K562 (cell line): ENCODE measurements at regions not wholly inside any gene's neighbourhood (a gene's known extent, or its start where the extent isn't known, plus 50 kb on each side); places are given as distances from the start of the nearest gene placed in this dataset.
A peak's percentile ranks its signal among the peaks of the same experiment; 100 is the strongest.

Source experiments
- ATAC-seq: fragments of 200-7000 bp; cut with Tn5 transposase; 3 replicates; pipeline ENCODE4 v1.9.1; 2020; ENCODE audit warnings: moderate library complexity
- BruUV-seq: library from RNA; stranded (reverse); fragments of 400-500 nt; replicated peaks from 2 replicates; lab custom pipeline; 2021; lab: Mats Ljungman, UMichigan
- CTCF ChIA-PET: fragments of 300-600 bp; formaldehyde crosslinking; extraction: SDS; loops from one replicate; lab custom pipeline; 2021; ENCODE audit warnings: low intra/inter-chr PET ratio; lab: Yijun Ruan, JAX
- POLR2A ChIA-PET: fragments of 300-600, 350-650 bp; sonication (Branson Sonifier 250); formaldehyde crosslinking; extraction: SDS; loops from one replicate; lab custom pipeline; 2021; ENCODE audit warnings: antibody characterized with exemption, inconsistent platforms; lab: Yijun Ruan, JAX
- DNase-seq, 4 experiments: peaks; one replicate each; pipeline versions ENCODE4 v3.0.0 to v3.0.0-alpha.2; 2011 to 2018; ENCODE audit warnings: low spot score in 3 of 4, mixed read lengths in 3 of 4; ENCODE audit errors: extremely low read depth in 1 of 4
- FAIRE-seq: peaks from 2 replicates; lab custom pipeline; 2011; peaks lifted over from hg19 to GRCh38; lab: Jason Lieb, UNC
- H2AFZ ChIP-seq: 2 replicates; pipeline ENCODE4 v1.6.0; 2011; ENCODE audit warnings: low read depth, low read length, control low read depth, inconsistent platforms
- H3K27ac ChIP-seq: fragments of 200-600 bp; 3 replicates; pipeline ENCODE4 v1.8.0; 2011; ENCODE audit warnings: low read depth, mild to moderate bottlenecking, control low read depth, inconsistent platforms, low read length, moderate library complexity, mixed read lengths; ENCODE audit errors: extremely low read depth
- H3K27me3 ChIP-seq, 2 experiments: fragments of 300-600 bp in 1 of 2; 2 replicates in 1 of 2; 3 replicates in 1 of 2; pipeline versions ENCODE4 v1.6.0 to v1.8.0; 2011; ENCODE audit warnings: inconsistent platforms in 2 of 2, low read length in 2 of 2, mild to moderate bottlenecking in 1 of 2, mixed read lengths in 1 of 2, moderate library complexity in 1 of 2; ENCODE audit not compliant: control insufficient read depth in 2 of 2, insufficient read depth in 2 of 2
- H3K36me3 ChIP-seq: fragments of 300-600 bp; 3 replicates; pipeline ENCODE4 v1.8.0; 2011; ENCODE audit warnings: mild to moderate bottlenecking, low read length, inconsistent platforms; ENCODE audit not compliant: control insufficient read depth, insufficient read depth
- H3K4me1 ChIP-seq, 2 experiments: fragments of 200-600 bp in 1 of 2; replicated peaks in 1 of 2; 2 replicates in 1 of 2; 3 replicates in 1 of 2; pipeline versions ENCODE4 v1.5.1 to v1.8.0; 2011; ENCODE audit warnings: inconsistent platforms in 2 of 2, low read length in 2 of 2, mild to moderate bottlenecking in 1 of 2, mixed read lengths in 1 of 2, moderate library complexity in 1 of 2; ENCODE audit not compliant: control insufficient read depth in 2 of 2, insufficient read depth in 2 of 2
- H3K4me2 ChIP-seq: 2 replicates; pipeline ENCODE4 v1.6.1; 2011; ENCODE audit warnings: low read length, control low read depth, inconsistent platforms, mixed read lengths; ENCODE audit not compliant: insufficient read depth
- H3K4me3 ChIP-seq: fragments of 200-600 bp; sonication (generic), shearing (Covaris generic); 2 replicates; pipeline ENCODE4 v1.5.1; 2016; ENCODE audit warnings: control low read depth, inconsistent platforms
- H3K79me2 ChIP-seq: fragments of 200-600 bp; 3 replicates; pipeline ENCODE4 v1.8.0; 2011; ENCODE audit warnings: low read length, inconsistent platforms; ENCODE audit not compliant: control insufficient read depth, insufficient read depth
- H3K9ac ChIP-seq, 2 experiments: 2 replicates each; pipeline versions ENCODE4 v1.6.0 to v1.6.1; 2011; ENCODE audit warnings: low read depth in 2 of 2, low read length in 2 of 2, control low read depth in 1 of 2, inconsistent platforms in 1 of 2, mild to moderate bottlenecking in 1 of 2, mixed read lengths in 1 of 2; ENCODE audit not compliant: insufficient read depth in 1 of 2
- H3K9me1 ChIP-seq: one replicate; pipeline ENCODE4 v1.6.0; 2011; ENCODE audit warnings: inconsistent platforms, mild to moderate bottlenecking, low read length, moderate library complexity; ENCODE audit not compliant: control insufficient read depth, insufficient read depth
- H3K9me3 ChIP-seq: replicated peaks from 2 replicates; pipeline ENCODE4 v1.5.1; 2011; ENCODE audit warnings: low read depth, low read length, inconsistent platforms; ENCODE audit not compliant: control insufficient read depth, insufficient read depth
- H4K20me1 ChIP-seq: replicated peaks from 2 replicates; pipeline ENCODE4 v1.6.1; 2011; ENCODE audit warnings: low read length, inconsistent platforms, mixed read lengths; ENCODE audit not compliant: control insufficient read depth, insufficient read depth
- BRD4 ChIP-seq: fragments of 200-600 bp; sonication (generic); IDR thresholded peaks from 2 replicates; pipeline ENCODE4 v1.6.1; 2017; ENCODE audit warnings: inconsistent platforms
- ELF2 ChIP-seq: fragments of 250-450 bp; sonication (Bioruptor Pico); IDR thresholded peaks from 2 replicates; pipeline ENCODE4 v1.5.0; 2021; ENCODE audit warnings: mild to moderate bottlenecking
- GTF2A2 ChIP-seq: IDR thresholded peaks from 2 replicates; pipeline ENCODE4 v1.6.1; 2016; ENCODE audit warnings: mild to moderate bottlenecking, missing genetic modification characterization, missing compliant biosample characterization
- MEIS2 ChIP-seq: fragments of 450-650 bp; IDR thresholded peaks from 2 replicates; pipeline ENCODE4 v1.6.1; 2014; ENCODE audit warnings: mild to moderate bottlenecking; ENCODE audit not compliant: partially characterized antibody
- THRA ChIP-seq: fragments of 450-650 bp; IDR thresholded peaks from 2 replicates; pipeline ENCODE4 v1.6.1; 2017; ENCODE audit warnings: mild to moderate bottlenecking, moderate library complexity
- WGBS: fragments of 100-300 bp; shearing (Covaris generic); methylation state at CpG from one replicate; pipeline ENCODE4 v1.1.6; 2016; ENCODE audit warnings: low coverage, mixed read lengths; ENCODE audit not compliant: insufficient coverage; ENCODE audit errors: missing lambda C conversion rate; 5-methylcytosine and 5-hydroxymethylcytosine counted together
- in situ Hi-C: fragments of 300-500 bp; cut with MboI; formaldehyde crosslinking; loops from 4 replicates; pipeline ENCODE4 v1.15.0; 2018; ENCODE audit warnings: inconsistent platforms, mixed read lengths
- intact Hi-C: fragments of 100-400 bp; cut with micrococcal nuclease; formaldehyde crosslinking; loops from 2 replicates; pipeline ENCODE4 v1.14.2; 2022

GRCh38 chr12:86660488-86661147 lies 404.4 kb upstream of the MGAT4C start:
- H3K9me3 ChIP-seq: no peaks in the 10 kb centered on the region; the same call in 1 of the 2 replicates
- ChIA-PET POLR2A (no interaction called here), CTCF (no interaction called here)
- no peaks in the 10 kb centered on the region for H3K79me2 ChIP-seq
- no peak overlapping the region for H3K27ac ChIP-seq
- ATAC-seq (no peak), DNase-seq (no peak)
- H4K20me1 ChIP-seq: no peaks in the 10 kb centered on the region
- BruUV-seq: no TSS peak
- 0% methylated on average over 1 of the region's 1 CpG for WGBS
- intact Hi-C loops: no loop called here
- H3K36me3 ChIP-seq: no peaks in the 10 kb centered on the region
- H2AFZ ChIP-seq: no peak overlapping the region
- H3K9me1 ChIP-seq: no peaks in the 10 kb centered on the region
- H3K27me3 ChIP-seq: no peaks in the 10 kb centered on the region
- TF ChIP-seq BRD4 (no peak), ELF2 (CRISPR knock-in tag) (no peak), MEIS2 (peak; percentile 41), GTF2A2 (tag) (no peak), THRA (no peak)
- TF ChIP-seq, all 486 proteins: peak for 1
- Histone ChIP-seq H3K9ac (no peak overlapping the region), H3K4me2 (no peak overlapping the region), H3K4me3 (no peak overlapping the region), H3K4me1 (no peaks in the 10 kb centered on the region)
- FAIRE-seq: no peak
- in situ Hi-C loops: no loop called here
